Nephron progenitor cell (in vitro differentiated cells): ENCODE measurements at regions not wholly inside any gene's neighbourhood (a gene's known extent, or its start where the extent isn't known, plus 50 kb on each side); places are given as distances from the start of the nearest gene placed in this dataset.

ENCODE experiments used
- DNase-seq: peaks from one replicate; pipeline ENCODE4 v3.0.0; 2021
- H3K27ac Mint-ChIP-seq: 2 replicates; pipeline ENCODE4 v1.8.0; 2021; ENCODE audit warnings: mild to moderate bottlenecking, moderate library complexity, mixed read lengths
- H3K27me3 Mint-ChIP-seq: 2 replicates; pipeline ENCODE4 v1.8.0; 2021; ENCODE audit warnings: mild to moderate bottlenecking, low read depth, mixed read lengths; ENCODE audit not compliant: poor library complexity
- H3K36me3 Mint-ChIP-seq: 2 replicates; pipeline ENCODE4 v1.8.0; 2021; ENCODE audit warnings: low read depth, mixed read lengths
- H3K4me1 Mint-ChIP-seq: 2 replicates; pipeline ENCODE4 v1.8.0; 2021; ENCODE audit warnings: mixed read lengths
- H3K4me3 Mint-ChIP-seq: 2 replicates; pipeline ENCODE4 v1.8.0; 2021; ENCODE audit warnings: mild to moderate bottlenecking, moderate library complexity, mixed read lengths
- H3K9me3 Mint-ChIP-seq: 2 replicates; pipeline ENCODE4 v1.8.0; 2021; ENCODE audit warnings: mild to moderate bottlenecking, moderate library complexity, mixed read lengths
- TF ChIP-seq, protein P1 (sequence below): fragments of 200-600 bp; sonication (generic); IDR thresholded peaks from 2 replicates; pipeline ENCODE4 v1.5.0; 2021; ENCODE audit warnings: antibody characterized with exemption

- Mint-ChIP-seq H3K27ac (no peak overlapping the region), H3K9me3 (no peaks in the 10 kb centered on the region), H3K4me1 (no peaks in the 10 kb centered on the region), H3K4me3 (no peak overlapping the region), H3K36me3 (no peaks in the 10 kb centered on the region), H3K27me3 (peaks cover 5% of the 10 kb centered on the region)
- TF ChIP-seq, protein P1, sequence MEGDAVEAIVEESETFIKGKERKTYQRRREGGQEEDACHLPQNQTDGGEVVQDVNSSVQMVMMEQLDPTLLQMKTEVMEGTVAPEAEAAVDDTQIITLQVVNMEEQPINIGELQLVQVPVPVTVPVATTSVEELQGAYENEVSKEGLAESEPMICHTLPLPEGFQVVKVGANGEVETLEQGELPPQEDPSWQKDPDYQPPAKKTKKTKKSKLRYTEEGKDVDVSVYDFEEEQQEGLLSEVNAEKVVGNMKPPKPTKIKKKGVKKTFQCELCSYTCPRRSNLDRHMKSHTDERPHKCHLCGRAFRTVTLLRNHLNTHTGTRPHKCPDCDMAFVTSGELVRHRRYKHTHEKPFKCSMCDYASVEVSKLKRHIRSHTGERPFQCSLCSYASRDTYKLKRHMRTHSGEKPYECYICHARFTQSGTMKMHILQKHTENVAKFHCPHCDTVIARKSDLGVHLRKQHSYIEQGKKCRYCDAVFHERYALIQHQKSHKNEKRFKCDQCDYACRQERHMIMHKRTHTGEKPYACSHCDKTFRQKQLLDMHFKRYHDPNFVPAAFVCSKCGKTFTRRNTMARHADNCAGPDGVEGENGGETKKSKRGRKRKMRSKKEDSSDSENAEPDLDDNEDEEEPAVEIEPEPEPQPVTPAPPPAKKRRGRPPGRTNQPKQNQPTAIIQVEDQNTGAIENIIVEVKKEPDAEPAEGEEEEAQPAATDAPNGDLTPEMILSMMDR: no peak
- DNase-seq: no peak
These were observed 187.5 kb upstream of the CYRIA start for GRCh38 chr2:16853088-16853487.

GRCh38 chr2:16852651-16853050, 187.0 kb upstream of the CYRIA start:
- Mint-ChIP-seq H3K9me3 (no peaks in the 10 kb centered on the region), H3K27ac (no peak overlapping the region), H3K36me3 (no peaks in the 10 kb centered on the region), H3K27me3 (peaks cover 5% of the 10 kb centered on the region), H3K4me3 (no peak overlapping the region), H3K4me1 (no peaks in the 10 kb centered on the region)
- no peak for DNase-seq
- TF ChIP-seq, protein P1: no peak

- Mint-ChIP-seq H3K4me3 (no peak overlapping the region), H3K4me1 (no peaks in the 10 kb centered on the region), H3K27me3 (peaks cover 8% of the 10 kb centered on the region), H3K9me3 (no peaks in the 10 kb centered on the region), H3K27ac (no peak overlapping the region), H3K36me3 (no peaks in the 10 kb centered on the region)
- DNase-seq: no peak
- TF ChIP-seq, protein P1: no peak
These were observed 185.5 kb upstream of the CYRIA start for GRCh38 chr2:16851126-16851525.

DNA sequence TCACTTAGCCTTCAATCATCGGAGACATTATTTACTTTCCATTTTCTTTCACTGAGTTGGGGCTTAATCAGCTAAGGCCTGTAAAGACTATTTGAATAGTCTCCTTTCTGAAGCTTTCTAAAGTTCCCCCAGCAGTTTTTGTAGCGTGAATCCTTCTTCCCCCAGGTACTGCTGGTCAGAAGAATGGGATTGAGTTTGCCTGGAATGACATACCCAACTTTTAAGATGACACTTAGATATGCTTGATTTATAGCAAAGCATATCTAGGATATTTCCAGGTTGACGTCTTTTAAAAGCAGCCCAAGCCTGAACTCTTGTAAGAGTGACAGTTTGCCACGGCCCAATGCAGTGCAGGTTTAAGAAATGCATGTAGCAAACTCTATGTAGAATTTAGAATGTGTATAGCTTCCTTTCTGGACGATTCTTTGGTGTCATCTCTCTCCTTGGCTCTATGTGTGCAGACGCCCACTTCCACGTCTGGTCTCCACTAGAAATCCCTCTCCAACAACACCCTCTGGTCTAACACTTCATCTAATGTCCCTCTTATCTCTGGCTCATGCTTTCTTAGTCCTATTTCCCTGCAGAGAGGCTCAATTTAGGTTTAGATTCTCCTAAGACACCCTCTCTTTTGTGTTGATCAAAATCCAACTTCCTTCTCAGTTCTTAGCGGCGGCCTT, 175.0 kb upstream of the CYRIA start:
- no peaks in the 10 kb centered on the region for H3K4me1 Mint-ChIP-seq
- H3K27ac Mint-ChIP-seq: no peak overlapping the region
- TF ChIP-seq, protein P1: no peak

GRCh38 chr2:16832910-16833309, 167.3 kb upstream of the CYRIA start:
- Mint-ChIP-seq H3K9me3 (no peaks in the 10 kb centered on the region), H3K27ac (no peak overlapping the region), H3K4me3 (no peak overlapping the region), H3K27me3 (peaks cover 12% of the 10 kb centered on the region), H3K36me3 (no peaks in the 10 kb centered on the region), H3K4me1 (no peaks in the 10 kb centered on the region)
- no peak for DNase-seq
- TF ChIP-seq, protein P1: no peak

More for the DNA sequence above, 175.0 kb upstream of the CYRIA start:
- H3K9me3 Mint-ChIP-seq: no peaks in the 10 kb centered on the region
- no peak overlapping the region for H3K4me3 Mint-ChIP-seq
- DNase-seq: no peak
- H3K27me3 Mint-ChIP-seq: peaks cover 8% of the 10 kb centered on the region
- H3K36me3 Mint-ChIP-seq: no peaks in the 10 kb centered on the region

DNA sequence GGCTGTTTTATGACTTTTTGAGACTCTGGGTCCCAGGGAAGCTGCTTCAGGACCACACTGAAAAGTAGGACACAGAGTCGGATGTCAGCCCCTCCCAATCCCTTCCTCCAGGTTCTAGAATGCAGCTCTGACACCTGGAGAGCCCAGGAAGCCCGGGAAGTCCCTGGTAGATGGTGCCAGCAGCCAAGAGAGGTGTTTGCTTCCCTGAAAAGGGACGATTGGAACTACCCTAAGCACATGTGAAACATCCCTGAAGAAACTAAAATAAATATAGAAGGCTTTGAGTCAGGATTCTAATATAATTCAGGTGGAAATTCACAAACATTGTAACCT, 163.2 kb upstream of the CYRIA start:
- Mint-ChIP-seq H3K36me3 (no peaks in the 10 kb centered on the region), H3K9me3 (peaks cover 4% of the 10 kb centered on the region), H3K27ac (no peak overlapping the region), H3K27me3 (peaks cover 4% of the 10 kb centered on the region), H3K4me3 (no peak overlapping the region), H3K4me1 (no peaks in the 10 kb centered on the region)
- TF ChIP-seq, protein P1: no peak
- no peak for DNase-seq
